HT1080 (cell line): ENCODE measurements at regions not wholly inside any gene's neighbourhood (a gene's known extent, or its start where the extent isn't known, plus 50 kb on each side); places are given as distances from the start of the nearest gene placed in this dataset. TPM values are rescaled to one million over a fixed set of nuclear protein-coding genes. Genes with fewer than 3 reads are reported as not detected.

Source experiments
- DNase-seq: peaks from one replicate; pipeline ENCODE4 v3.0.0-alpha.2; 2015; ENCODE audit warnings: low read depth
- small RNA-seq: library from RNA; depleted of rRNA; stranded (forward); fragments of <200 nt; gene quantifications from one replicate; pipeline ENCODE3, GENCODE V24; 2014

- no peak for DNase-seq
These were observed 90.4 kb upstream of the ATF7IP start for GRCh38 chr12:14275111-14275510.

- no peak for DNase-seq
These were observed 89.6 kb upstream of the ATF7IP start for GRCh38 chr12:14275886-14276285.

GRCh38 chr12:14278294-14278953 lies 87.1 kb upstream of the ATF7IP start:
- DNase-seq: no peak

- DNase-seq: no peak
These were observed 85.6 kb upstream of the ATF7IP start for GRCh38 chr12:14279845-14280244.

GRCh38 chr12:14280921-14281320 lies 84.6 kb upstream of the ATF7IP start:
- DNase-seq: no peak

- no peak for DNase-seq
These were observed 83.9 kb upstream of the ATF7IP start for GRCh38 chr12:14281539-14281938.

GRCh38 chr12:14283489-14284144 lies 81.9 kb upstream of the ATF7IP start:
- no peak for DNase-seq

- DNase-seq: no peak
These were observed 81.2 kb upstream of the ATF7IP start for GRCh38 chr12:14284184-14284722.

GRCh38 chr12:14289601-14290000 lies 75.9 kb upstream of the ATF7IP start:
- no peak for DNase-seq

GRCh38 chr12:14290951-14291350 lies 74.5 kb upstream of the ATF7IP start:
- no peak for DNase-seq

GRCh38 chr12:14303661-14304155 lies 61.8 kb upstream of the ATF7IP start:
- DNase-seq: no peak

GRCh38 chr12:14307004-14307403 lies 58.5 kb upstream of the ATF7IP start:
- DNase-seq: no peak

- DNase-seq: no peak
These were observed 57.0 kb upstream of the ATF7IP start for GRCh38 chr12:14308516-14308915.

GRCh38 chr12:14310866-14311265 lies 54.6 kb upstream of the ATF7IP start:
- DNase-seq: no peak

- no peak for DNase-seq
These were observed 51.9 kb upstream of the ATF7IP start for GRCh38 chr12:14313379-14314138.

- DNase-seq: no peak
These were observed 50.7 kb upstream of the ATF7IP start for GRCh38 chr12:14314801-14315200.

- no peak for DNase-seq
These were observed 50.0 kb upstream of the ATF7IP start for GRCh38 chr12:14315501-14315900.

Small RNAs in the stretch of these regions (small RNA-seq; reads per million reads assigned to genes)
- gene AC092470.1 (not detected), gene AC135001.1 (not detected), gene MRPS18CP4 (not detected), gene RNU6-491P (not detected)
